ENCODE measurements at regions not wholly inside any gene's neighbourhood (a gene's known extent, or its start where the extent isn't known, plus 50 kb on each side); places are given as distances from the start of the nearest gene placed in this dataset.
"Not testable (repeated sequence)": the region's sequence is repeated elsewhere in the genome, so short reads cannot be mapped to it uniquely, and the experiment has no call there.

DNA sequence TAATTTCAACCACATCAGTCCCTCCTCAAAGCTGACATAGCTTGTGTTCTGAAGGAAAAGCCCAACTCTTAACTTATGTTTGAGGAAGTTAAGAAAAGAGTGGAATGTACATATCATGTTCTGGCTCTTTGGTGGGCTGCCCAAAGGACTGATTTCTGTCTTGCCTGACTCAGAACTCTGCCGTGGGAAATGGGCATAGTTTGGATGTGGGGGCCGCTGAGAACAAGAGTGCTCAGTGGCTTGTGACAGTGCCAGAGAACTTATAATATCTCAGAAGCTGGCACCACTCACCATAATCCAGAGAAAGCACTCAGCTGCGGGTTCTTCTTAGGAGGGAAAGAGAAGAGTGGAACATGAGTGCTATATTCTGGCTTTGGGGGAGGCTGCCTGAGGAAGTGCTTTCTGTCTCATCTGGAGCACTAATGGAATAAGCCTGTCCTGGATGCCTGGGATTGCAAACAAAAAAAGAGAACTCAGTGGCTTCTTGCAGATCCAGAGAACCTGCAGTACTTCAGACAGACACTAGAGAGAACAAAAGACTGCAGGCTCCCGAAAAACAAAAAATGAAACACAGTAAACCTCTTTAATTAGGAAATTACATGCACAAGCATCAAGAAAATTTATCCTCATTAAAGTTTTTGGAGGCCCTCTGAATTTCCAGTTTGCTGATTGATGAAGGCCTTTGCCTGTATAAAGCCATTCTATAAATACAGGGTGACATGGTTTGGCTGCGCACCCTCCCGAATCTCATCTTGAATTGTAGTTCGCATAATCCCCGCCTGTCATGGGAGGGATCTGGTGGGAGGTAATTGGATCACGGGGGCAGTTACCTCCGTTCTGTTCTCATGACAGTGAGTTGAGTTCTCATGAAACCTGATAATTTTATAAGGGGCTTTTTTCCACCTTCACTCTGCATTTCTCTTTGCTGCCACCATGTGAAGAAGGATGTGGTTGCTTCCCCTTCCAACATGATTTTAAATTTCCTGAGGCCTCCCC is 207.0 kb downstream of the DMAC1 start:
- Mint-ChIP-seq H3K27ac (no peak overlapping the region), H3K9me3 (peaks cover 17% of the 10 kb centered on the region), H3K4me1 (peaks cover 2% of the 10 kb centered on the region), H3K4me3 (no peak overlapping the region), H3K27me3 (no peaks in the 10 kb centered on the region), H3K36me3 (peaks cover 7% of the 10 kb centered on the region)
- DNase-seq: no peak

DNA sequence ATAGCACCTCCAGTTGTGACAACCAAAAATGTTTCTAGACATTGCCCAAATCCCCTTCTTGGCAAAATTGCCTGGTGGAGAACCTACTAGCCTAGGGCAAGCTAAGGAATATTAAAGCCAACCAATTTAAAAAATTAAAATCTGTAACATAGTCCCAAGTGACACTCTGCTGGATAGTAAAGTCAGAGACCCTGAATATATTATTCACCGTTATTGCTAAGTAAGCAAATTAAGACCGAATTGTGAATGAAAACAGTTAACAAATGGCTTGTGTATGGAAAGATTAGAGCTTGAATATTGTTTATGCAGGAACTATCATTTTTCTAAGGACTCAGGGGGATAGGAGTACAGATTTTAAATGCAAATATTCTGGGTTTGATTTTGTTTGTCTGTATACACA is 208.1 kb downstream of the DMAC1 start:
- no peak for DNase-seq
- Mint-ChIP-seq H3K36me3 (peaks cover 7% of the 10 kb centered on the region), H3K27ac (no peak overlapping the region), H3K9me3 (peaks cover 17% of the 10 kb centered on the region), H3K4me1 (no peaks in the 10 kb centered on the region), H3K27me3 (no peaks in the 10 kb centered on the region), H3K4me3 (no peak overlapping the region)

DNA sequence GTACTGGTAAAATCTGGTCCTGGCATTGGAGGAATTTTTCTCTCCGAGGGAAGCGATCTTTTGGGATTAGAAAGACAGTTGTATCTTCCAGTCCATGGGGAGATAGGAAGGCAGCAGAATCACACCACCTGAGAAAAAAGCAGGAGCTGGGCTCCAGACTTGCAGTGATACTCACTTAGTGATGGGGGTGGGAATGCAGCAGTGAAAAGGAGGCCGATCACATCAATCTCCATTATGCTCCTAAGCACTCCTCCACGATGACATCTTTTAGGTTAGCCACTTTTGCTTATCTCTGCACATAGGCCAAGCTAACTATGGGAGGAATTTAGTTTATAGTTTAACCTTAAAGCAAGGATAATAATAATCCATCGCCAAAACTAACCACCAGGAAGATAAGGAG is 219.0 kb downstream of the DMAC1 start:
- Mint-ChIP-seq H3K4me3 (no peak overlapping the region), H3K36me3 (no peaks in the 10 kb centered on the region), H3K4me1 (no peaks in the 10 kb centered on the region), H3K27me3 (no peaks in the 10 kb centered on the region), H3K27ac (no peak overlapping the region), H3K9me3 (peaks cover 1% of the 10 kb centered on the region)
- DNase-seq: no peak

DNA sequence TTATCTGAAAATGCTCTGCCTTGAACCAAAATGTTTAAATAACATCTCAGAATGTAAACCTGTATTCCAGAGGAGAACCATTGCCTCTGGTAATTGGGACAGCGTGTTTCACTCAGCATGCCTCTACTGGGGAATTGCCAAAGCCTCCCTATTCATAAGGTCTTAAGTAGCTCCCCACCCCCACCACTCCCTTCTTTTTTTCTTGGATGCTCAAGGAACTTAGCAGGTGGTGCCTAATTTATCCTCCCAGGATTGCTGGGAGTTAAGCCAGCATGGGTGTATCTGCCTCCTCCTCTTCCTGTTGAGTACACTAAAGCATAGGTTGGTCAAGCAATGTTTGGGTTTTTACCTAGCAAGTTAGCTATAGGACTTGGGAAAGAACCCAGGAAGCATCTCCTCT is 220.2 kb downstream of the DMAC1 start:
- no peak for DNase-seq
- no peaks in the 10 kb centered on the region for H3K4me1 Mint-ChIP-seq
- H3K27me3 Mint-ChIP-seq: no peaks in the 10 kb centered on the region
- H3K9me3 Mint-ChIP-seq: peaks cover under 1% of the 10 kb centered on the region
- H3K4me3 Mint-ChIP-seq: no peak overlapping the region
- H3K27ac Mint-ChIP-seq: no peak overlapping the region
- no peaks in the 10 kb centered on the region for H3K36me3 Mint-ChIP-seq

DNA sequence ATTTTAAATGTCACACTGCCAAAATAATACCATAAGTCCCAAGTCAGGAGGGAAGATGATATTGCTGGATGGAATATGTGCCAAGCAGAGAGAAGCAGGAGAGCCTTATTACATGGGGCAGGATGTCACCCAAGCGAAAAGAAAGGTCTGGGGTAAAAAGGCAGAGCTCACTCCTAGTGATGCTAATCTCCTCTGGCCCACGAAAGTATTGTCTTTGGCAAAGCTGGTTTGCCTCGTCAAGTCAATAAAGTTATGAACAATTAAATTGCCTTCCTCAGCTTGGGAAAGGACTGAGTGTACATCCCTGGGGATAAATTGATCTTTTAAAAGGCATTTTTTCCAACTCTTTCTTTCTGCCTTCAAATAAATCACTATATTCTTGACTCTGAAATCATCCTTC is 220.6 kb downstream of the DMAC1 start:
- Mint-ChIP-seq H3K27me3 (no peaks in the 10 kb centered on the region), H3K27ac (no peak overlapping the region), H3K4me1 (no peaks in the 10 kb centered on the region), H3K36me3 (no peaks in the 10 kb centered on the region), H3K9me3 (no peaks in the 10 kb centered on the region), H3K4me3 (no peak overlapping the region)
- no peak for DNase-seq

DNA sequence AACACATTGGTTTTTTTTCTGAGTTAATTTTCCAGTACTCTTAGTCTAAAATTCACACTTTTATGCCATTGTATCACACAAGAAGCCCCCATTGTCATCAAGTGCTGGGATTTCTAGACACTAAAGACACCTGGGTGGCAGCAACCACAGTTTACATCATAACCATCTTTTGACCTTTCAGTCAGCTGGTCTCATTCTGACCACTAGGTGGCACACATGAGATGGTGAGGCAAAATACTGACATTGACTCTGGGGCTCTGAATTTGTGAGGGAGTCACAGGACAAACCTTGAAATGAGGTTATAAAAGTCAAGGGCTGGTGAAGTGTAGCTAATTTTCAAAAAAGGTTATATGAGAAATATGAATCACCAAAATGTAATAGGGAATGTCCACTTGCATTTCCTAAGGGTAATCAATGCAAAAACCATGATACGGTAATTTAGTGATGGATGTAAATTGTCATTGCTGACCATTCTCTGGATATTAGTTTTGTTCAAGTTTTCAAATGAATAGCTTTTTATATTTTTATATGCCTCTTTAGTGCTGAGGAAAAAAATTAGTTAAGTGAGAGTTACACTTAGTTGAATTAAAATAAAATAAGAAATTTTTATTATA is 229.4 kb downstream of the DMAC1 start:
- no peaks in the 10 kb centered on the region for H3K27me3 Mint-ChIP-seq
- H3K36me3 Mint-ChIP-seq: no peaks in the 10 kb centered on the region
- no peaks in the 10 kb centered on the region for H3K9me3 Mint-ChIP-seq
- H3K27ac Mint-ChIP-seq: no peak overlapping the region
- peak; percentile 46 for DNase-seq
- H3K4me3 Mint-ChIP-seq: no peak overlapping the region
- no peaks in the 10 kb centered on the region for H3K4me1 Mint-ChIP-seq

DNA sequence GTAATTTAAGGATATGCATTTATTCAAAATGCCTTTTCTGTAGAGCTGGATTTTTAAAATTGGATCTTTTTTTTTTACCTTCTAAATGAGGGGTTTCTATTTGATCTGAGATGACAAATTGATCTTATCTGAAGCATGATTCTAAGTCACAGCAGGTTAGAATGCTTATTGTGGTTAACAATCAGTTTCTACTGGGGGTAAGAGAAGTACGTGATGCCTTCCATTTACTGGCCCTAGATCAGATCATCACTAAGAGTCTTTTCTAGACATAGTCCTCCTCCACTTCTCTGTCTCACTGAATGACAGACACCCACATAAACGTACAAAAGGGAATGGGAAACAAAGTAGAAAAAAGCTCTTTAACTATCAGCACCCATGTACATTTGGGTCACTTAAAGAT is 231.9 kb downstream of the DMAC1 start:
- DNase-seq: no peak
- Mint-ChIP-seq H3K27ac (no peak overlapping the region), H3K36me3 (no peaks in the 10 kb centered on the region), H3K4me3 (no peak overlapping the region), H3K27me3 (no peaks in the 10 kb centered on the region), H3K4me1 (no peaks in the 10 kb centered on the region), H3K9me3 (no peaks in the 10 kb centered on the region)

DNA sequence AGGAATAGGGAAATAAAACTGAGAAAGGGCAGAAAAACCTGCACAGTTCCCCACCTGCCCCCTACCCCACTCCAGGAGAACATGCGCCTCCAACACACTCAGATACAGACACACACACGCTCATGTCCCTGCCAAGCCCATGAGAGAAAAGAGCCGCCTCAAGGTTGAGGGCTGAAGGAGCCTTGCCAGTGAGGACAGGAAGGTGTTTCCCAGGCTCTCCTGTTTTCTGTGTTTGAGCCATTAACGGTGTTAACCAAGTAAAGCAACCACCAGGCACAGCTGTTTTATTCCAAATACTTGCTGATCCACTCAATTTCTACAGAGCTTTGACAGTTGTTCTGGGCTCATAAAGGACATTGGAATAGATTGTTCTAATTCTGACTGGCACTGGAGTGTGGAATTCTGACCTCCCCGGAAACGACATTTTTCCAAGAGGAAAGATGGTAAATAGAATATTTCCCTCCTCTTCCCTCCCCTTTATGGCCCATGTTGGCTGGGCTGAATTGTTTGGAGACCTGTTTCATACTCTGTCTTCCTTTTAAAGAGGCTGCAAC is 238.0 kb downstream of the DMAC1 start:
- no peak for DNase-seq
- Mint-ChIP-seq H3K4me3 (no peak overlapping the region), H3K27ac (no peak overlapping the region), H3K4me1 (no peaks in the 10 kb centered on the region), H3K36me3 (no peaks in the 10 kb centered on the region), H3K27me3 (no peaks in the 10 kb centered on the region), H3K9me3 (no peaks in the 10 kb centered on the region)

DNA sequence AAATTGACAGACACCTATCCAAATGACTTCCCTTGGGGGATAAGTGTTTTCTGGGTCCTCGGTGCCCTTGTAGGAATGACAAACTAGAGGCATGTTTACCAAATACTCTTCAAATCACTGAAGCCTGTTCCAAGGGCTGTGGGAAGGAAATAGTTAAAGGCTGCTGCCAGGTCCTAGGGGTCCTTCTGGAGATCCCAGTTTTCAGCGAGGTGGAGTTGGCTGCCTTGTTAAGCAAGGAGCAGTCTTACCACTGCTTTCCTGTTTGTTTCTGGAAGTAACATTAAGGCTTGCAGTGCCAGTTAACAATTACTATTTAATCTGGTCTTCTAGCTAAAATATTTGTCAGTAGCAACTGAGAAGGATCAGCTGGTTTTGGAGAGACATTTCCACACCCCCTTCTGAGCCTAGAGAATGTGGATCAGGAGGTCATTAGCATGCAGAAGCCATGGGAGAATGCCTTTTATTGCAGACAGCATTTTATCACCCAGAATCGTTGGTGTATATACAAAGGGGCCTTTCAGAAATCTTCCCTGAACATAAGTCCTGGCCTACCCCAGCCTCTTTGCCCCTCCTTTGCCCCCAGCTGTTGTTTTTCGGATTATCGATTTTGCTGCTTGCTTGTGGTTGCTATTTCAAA is 238.8 kb downstream of the DMAC1 start:
- no peaks in the 10 kb centered on the region for H3K27me3 Mint-ChIP-seq
- no peaks in the 10 kb centered on the region for H3K36me3 Mint-ChIP-seq
- H3K9me3 Mint-ChIP-seq: no peaks in the 10 kb centered on the region
- H3K4me1 Mint-ChIP-seq: no peaks in the 10 kb centered on the region
- H3K4me3 Mint-ChIP-seq: no peak overlapping the region
- no peak for DNase-seq
- no peak overlapping the region for H3K27ac Mint-ChIP-seq

DNA sequence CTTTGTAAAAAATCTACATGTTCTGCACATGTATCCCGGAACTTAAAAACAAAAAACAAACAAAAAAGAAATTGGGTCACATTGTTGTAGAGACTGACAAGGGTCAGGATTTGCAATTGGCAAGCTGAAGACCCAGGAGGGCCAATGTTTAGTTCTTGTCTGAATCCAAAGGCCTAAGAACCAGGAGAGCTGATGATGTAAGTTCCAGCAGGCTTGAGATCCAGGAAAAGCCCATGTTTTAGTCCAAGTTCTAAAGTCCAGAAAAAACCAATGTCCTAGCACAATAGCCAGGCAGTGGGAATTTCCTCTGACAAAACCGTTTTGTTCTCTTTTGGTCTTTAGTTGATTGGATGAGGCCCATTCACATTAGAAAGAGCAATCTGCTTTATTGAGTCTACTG is 244.9 kb downstream of the DMAC1 start:
- H3K4me1 Mint-ChIP-seq: no peaks in the 10 kb centered on the region
- no peak for DNase-seq
- H3K9me3 Mint-ChIP-seq: peaks cover 3% of the 10 kb centered on the region
- H3K27ac Mint-ChIP-seq: no peak overlapping the region
- H3K27me3 Mint-ChIP-seq: peaks cover 4% of the 10 kb centered on the region
- H3K4me3 Mint-ChIP-seq: no peak overlapping the region
- no peaks in the 10 kb centered on the region for H3K36me3 Mint-ChIP-seq

DNA sequence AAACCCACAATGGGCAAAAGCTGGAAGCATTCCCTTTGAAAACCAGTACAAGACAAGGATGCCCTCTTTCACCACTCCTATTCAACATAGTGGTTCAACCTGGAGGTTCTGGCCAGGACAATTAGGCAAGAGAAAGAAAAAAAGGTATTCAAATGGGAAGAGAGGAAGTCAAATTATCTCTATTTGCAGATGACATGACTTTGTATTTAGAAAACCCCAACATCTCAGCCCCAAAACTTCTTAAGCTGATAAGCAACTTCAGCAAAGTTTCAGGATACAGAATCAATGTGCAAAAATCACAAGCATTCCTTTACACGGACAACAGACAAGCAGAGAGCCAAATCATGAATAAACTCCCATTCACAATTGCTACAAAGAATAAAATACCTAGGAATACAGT is 246.9 kb downstream of the DMAC1 start:
- not testable (repeated sequence) for H3K36me3 Mint-ChIP-seq, H3K27ac Mint-ChIP-seq, H3K4me1 Mint-ChIP-seq, H3K4me3 Mint-ChIP-seq, H3K9me3 Mint-ChIP-seq, H3K27me3 Mint-ChIP-seq, DNase-seq

DNA sequence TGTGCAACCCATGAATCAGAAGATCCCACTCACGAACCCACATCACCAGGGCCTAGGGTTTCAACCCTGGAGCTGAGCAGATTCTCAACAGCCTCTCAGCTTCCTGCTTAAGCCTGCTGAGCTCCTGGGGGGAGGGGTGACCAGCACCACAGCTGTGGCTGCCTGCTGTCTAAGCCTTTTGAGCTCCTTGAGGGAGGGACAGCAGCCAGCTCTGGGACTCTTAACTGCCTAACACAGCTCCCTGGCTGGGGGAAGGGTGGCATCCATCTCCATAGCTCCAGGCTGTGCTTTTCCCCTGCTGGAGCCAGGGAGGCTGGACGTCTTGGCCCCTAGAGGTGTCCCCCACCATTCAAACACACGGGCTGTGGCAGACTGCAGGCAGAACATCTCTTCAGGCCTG is 250.3 kb downstream of the DMAC1 start:
- peaks cover under 1% of the 10 kb centered on the region for H3K9me3 Mint-ChIP-seq
- no peak for DNase-seq
- H3K4me1 Mint-ChIP-seq: no peaks in the 10 kb centered on the region
- peaks cover 14% of the 10 kb centered on the region for H3K27me3 Mint-ChIP-seq
- no peak overlapping the region for H3K4me3 Mint-ChIP-seq
- H3K27ac Mint-ChIP-seq: no peak overlapping the region
- H3K36me3 Mint-ChIP-seq: no peaks in the 10 kb centered on the region

DNA sequence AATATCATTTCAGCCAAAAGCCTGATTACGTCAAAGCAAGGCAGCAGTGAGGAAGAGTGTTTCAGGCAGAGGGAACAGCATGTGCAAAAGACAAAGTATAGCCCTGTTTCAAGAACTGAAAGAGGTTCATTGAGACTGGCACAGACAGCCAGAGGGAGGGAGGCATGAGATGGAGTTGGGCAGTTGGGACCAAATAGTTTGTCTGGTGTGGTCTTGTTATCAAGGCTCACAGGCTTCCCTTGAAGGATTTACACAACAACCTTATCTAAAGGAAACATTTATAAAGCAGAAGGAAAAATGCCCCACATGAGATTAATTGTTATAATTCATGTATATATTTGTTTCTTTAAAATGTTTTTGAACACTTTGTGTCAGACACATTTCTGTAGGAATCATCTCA is 253.3 kb downstream of the DMAC1 start:
- H3K27me3 Mint-ChIP-seq: peaks cover 10% of the 10 kb centered on the region
- H3K36me3 Mint-ChIP-seq: no peaks in the 10 kb centered on the region
- no peak overlapping the region for H3K4me3 Mint-ChIP-seq
- no peaks in the 10 kb centered on the region for H3K4me1 Mint-ChIP-seq
- H3K9me3 Mint-ChIP-seq: no peaks in the 10 kb centered on the region
- no peak for DNase-seq
- no peak overlapping the region for H3K27ac Mint-ChIP-seq

DNA sequence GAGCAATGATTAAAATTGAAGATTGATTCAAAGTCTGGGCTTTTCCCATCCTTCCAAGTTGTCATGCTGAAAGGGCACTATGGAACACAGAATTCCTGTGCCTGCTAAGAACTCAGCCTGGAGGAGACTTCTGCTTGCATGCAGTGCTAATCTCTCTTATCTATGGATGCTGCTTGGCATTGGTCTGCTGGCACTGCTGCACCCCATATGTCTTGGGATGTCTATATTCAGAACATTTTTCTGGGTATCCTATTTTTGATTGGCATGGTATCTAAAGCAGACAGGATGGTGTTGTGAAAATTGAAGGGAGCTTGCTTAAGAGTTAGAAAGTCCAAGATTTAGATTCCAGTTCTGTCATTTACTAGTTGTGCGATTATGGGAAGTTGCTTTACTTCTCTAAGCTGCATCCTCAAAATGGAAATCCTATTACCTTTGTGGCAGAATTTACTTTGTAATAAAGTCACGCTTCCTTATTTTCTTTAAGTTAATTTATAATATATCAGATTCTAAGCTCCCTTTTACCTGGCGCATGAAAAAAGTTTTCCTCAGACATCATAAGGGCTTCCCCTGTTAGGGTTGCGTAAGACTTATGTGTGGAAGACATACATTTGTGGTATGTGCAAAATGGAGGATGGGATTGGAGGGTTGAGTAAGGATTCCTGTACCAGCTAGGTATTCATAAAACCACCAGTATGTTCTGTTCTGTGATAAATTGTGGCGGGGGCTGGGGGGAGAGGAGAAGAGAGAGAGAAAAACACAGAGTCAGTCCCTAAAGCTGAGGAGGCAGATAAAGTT is 254.0 kb downstream of the DMAC1 start:
- Mint-ChIP-seq H3K4me1 (no peaks in the 10 kb centered on the region), H3K27me3 (peaks cover 10% of the 10 kb centered on the region), H3K9me3 (no peaks in the 10 kb centered on the region), H3K4me3 (no peak overlapping the region), H3K36me3 (no peaks in the 10 kb centered on the region), H3K27ac (no peak overlapping the region)
- no peak for DNase-seq

DNA sequence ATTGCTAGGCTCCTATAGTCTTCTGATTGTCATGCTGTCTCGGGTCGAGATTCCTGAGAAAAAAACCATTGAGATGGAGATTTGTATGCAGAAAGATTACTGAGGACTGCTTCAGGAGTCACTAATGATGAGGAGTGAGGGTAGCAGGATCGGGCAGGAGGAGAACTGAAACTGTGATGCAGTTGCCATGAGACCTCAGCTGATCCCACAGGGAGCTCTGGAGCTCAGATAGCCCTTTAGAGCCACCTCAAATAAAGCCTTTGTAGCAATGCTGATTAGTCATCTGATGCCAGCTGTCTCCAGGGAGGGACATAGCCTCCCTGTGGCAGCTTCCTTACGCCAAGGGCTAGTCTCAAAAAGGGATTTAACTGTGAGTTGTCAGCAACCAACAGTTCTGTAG is 256.9 kb downstream of the DMAC1 start:
- no peak for DNase-seq
- H3K4me3 Mint-ChIP-seq: no peak overlapping the region
- H3K4me1 Mint-ChIP-seq: peaks cover 4% of the 10 kb centered on the region
- no peaks in the 10 kb centered on the region for H3K36me3 Mint-ChIP-seq
- no peaks in the 10 kb centered on the region for H3K9me3 Mint-ChIP-seq
- H3K27me3 Mint-ChIP-seq: peaks cover 10% of the 10 kb centered on the region
- no peak overlapping the region for H3K27ac Mint-ChIP-seq

Measured in activated naive CD8-positive, alpha-beta T cell treated with anti-CD3 and anti-CD28 coated beads for 36 hours (primary cell).